ENCODE measurements at regions not wholly inside any gene's neighbourhood (a gene's known extent, or its start where the extent isn't known, plus 50 kb on each side); places are given as distances from the start of the nearest gene placed in this dataset.

GRCh38 chr7:114083166-114084001 is 164.6 kb upstream of the PPP1R3A start:
- no peak for TF ChIP-seq CTCF (optimal IDR thresholded peaks at IDR 0.05 in 1 of 3, IDR thresholded peaks at IDR 0.05 in 1 of 3, conservative IDR thresholded peaks at IDR 0.05 in 1 of 3; ENCODE audit: extremely low read depth in 1 of 3, insufficient read depth in 2 of 3, low read length in 3 of 3)
- no peak for TF ChIP-seq EZH2 (IDR thresholded peaks at IDR 0.05; ENCODE audit: low read length)

Data from keratinocyte (primary cell).